Astrocyte of the cerebellum (primary cell): ENCODE measurements at regions not wholly inside any gene's neighbourhood (a gene's known extent, or its start where the extent isn't known, plus 50 kb on each side); places are given as distances from the start of the nearest gene placed in this dataset.

ENCODE experiments used
- DNase-seq: peaks from one replicate; pipeline ENCODE4 v3.0.0-alpha.2; 2011; ENCODE audit warnings: low read depth
- H3K4me3 ChIP-seq: 2 replicates; pipeline ENCODE4 v1.5.1; 2011; ENCODE audit warnings: mild to moderate bottlenecking, low read depth, low read length, moderate library complexity
- CTCF ChIP-seq: IDR thresholded peaks from 2 replicates; pipeline ENCODE4 v1.5.1; 2012; ENCODE audit warnings: low read length, low read depth, moderate library complexity, mild to moderate bottlenecking; ENCODE audit errors: missing control alignments
- in situ Hi-C: cut with HindIII; loops from 2 replicates; pipeline ENCODE4 v1.10.0; 2017; ENCODE audit warnings: low sequenced_read_pairs

GRCh38 chr10:3239920-3240894, 67.6 kb upstream of the PITRM1 start:
- H3K4me3 ChIP-seq = no peak overlapping the region
- in situ Hi-C loops = loop anchor here (10.0 kb wide), 2 partner anchors 505 to 1525 kb away; no protein-coding TSS in a partner anchor
- no peak for DNase-seq
- no peak for TF ChIP-seq CTCF

- in situ Hi-C loops = no loop called here
- H3K4me3 ChIP-seq = no peak overlapping the region
- TF ChIP-seq CTCF = peak; percentile 61
- peak; percentile 79 for DNase-seq
Measured at GRCh38 chr10:3239066-3239919, 66.7 kb upstream of the PITRM1 start.

GRCh38 chr10:3238115-3238871, 65.7 kb upstream of the PITRM1 start:
- in situ Hi-C loops = no loop called here
- TF ChIP-seq CTCF = no peak
- no peak overlapping the region for H3K4me3 ChIP-seq
- DNase-seq = no peak

- no peak for TF ChIP-seq CTCF
- no peak for DNase-seq
- no peak overlapping the region for H3K4me3 ChIP-seq
- in situ Hi-C loops = no loop called here
Measured at GRCh38 chr10:3237530-3237929, 64.9 kb upstream of the PITRM1 start.

- H3K4me3 ChIP-seq = no peak overlapping the region
- in situ Hi-C loops = no loop called here
- no peak for TF ChIP-seq CTCF
- no peak for DNase-seq
Measured at GRCh38 chr10:3236644-3237404, 64.2 kb upstream of the PITRM1 start.
